Nephron progenitor cell (in vitro differentiated cells): ENCODE measurements at regions not wholly inside any gene's neighbourhood (a gene's known extent, or its start where the extent isn't known, plus 50 kb on each side); places are given as distances from the start of the nearest gene placed in this dataset.

ENCODE experiments used
- DNase-seq: peaks from one replicate; pipeline ENCODE4 v3.0.0; 2021
- H3K27ac Mint-ChIP-seq: 2 replicates; pipeline ENCODE4 v1.8.0; 2021; ENCODE audit warnings: mild to moderate bottlenecking, moderate library complexity, mixed read lengths
- H3K27me3 Mint-ChIP-seq: 2 replicates; pipeline ENCODE4 v1.8.0; 2021; ENCODE audit warnings: mild to moderate bottlenecking, low read depth, mixed read lengths; ENCODE audit not compliant: poor library complexity
- H3K36me3 Mint-ChIP-seq: 2 replicates; pipeline ENCODE4 v1.8.0; 2021; ENCODE audit warnings: low read depth, mixed read lengths
- H3K4me1 Mint-ChIP-seq: 2 replicates; pipeline ENCODE4 v1.8.0; 2021; ENCODE audit warnings: mixed read lengths
- H3K4me3 Mint-ChIP-seq: 2 replicates; pipeline ENCODE4 v1.8.0; 2021; ENCODE audit warnings: mild to moderate bottlenecking, moderate library complexity, mixed read lengths
- H3K9me3 Mint-ChIP-seq: 2 replicates; pipeline ENCODE4 v1.8.0; 2021; ENCODE audit warnings: mild to moderate bottlenecking, moderate library complexity, mixed read lengths
- CTCF ChIP-seq: fragments of 200-600 bp; sonication (generic); IDR thresholded peaks from 2 replicates; pipeline ENCODE4 v1.5.0; 2021; ENCODE audit warnings: antibody characterized with exemption

- Mint-ChIP-seq H3K4me1 (no peaks in the 10 kb centered on the region), H3K4me3 (no peak overlapping the region), H3K36me3 (no peaks in the 10 kb centered on the region), H3K27me3 (peaks cover 3% of the 10 kb centered on the region), H3K27ac (no peak overlapping the region), H3K9me3 (no peaks in the 10 kb centered on the region)
- no peak for DNase-seq
- no peak for TF ChIP-seq CTCF
Measured at GRCh38 chr12:88767699-88768098, 187.4 kb upstream of the KITLG start.

- Mint-ChIP-seq H3K27me3 (peaks cover 1% of the 10 kb centered on the region), H3K27ac (no peak overlapping the region), H3K9me3 (no peaks in the 10 kb centered on the region), H3K4me3 (no peak overlapping the region), H3K4me1 (no peaks in the 10 kb centered on the region), H3K36me3 (no peaks in the 10 kb centered on the region)
- DNase-seq = no peak
- no peak for TF ChIP-seq CTCF
Measured at GRCh38 chr12:88764781-88765480, 184.7 kb upstream of the KITLG start.

- H3K27me3 Mint-ChIP-seq = no peaks in the 10 kb centered on the region
- TF ChIP-seq CTCF = no peak
- H3K9me3 Mint-ChIP-seq = no peaks in the 10 kb centered on the region
- H3K27ac Mint-ChIP-seq = no peak overlapping the region
- H3K4me3 Mint-ChIP-seq = no peak overlapping the region
- no peaks in the 10 kb centered on the region for H3K36me3 Mint-ChIP-seq
- H3K4me1 Mint-ChIP-seq = no peaks in the 10 kb centered on the region
- DNase-seq = no peak
Measured at GRCh38 chr12:88763536-88764100, 183.3 kb upstream of the KITLG start.

GRCh38 chr12:88758176-88758575 lies 177.9 kb upstream of the KITLG start:
- H3K4me1 Mint-ChIP-seq = no peaks in the 10 kb centered on the region
- TF ChIP-seq CTCF = no peak
- DNase-seq = no peak
- H3K9me3 Mint-ChIP-seq = no peaks in the 10 kb centered on the region
- H3K27ac Mint-ChIP-seq = no peak overlapping the region
- H3K4me3 Mint-ChIP-seq = no peak overlapping the region
- H3K36me3 Mint-ChIP-seq = no peaks in the 10 kb centered on the region
- H3K27me3 Mint-ChIP-seq = no peaks in the 10 kb centered on the region

GRCh38 chr12:88756917-88757316 lies 176.6 kb upstream of the KITLG start:
- H3K36me3 Mint-ChIP-seq = no peaks in the 10 kb centered on the region
- DNase-seq = no peak
- H3K27me3 Mint-ChIP-seq = no peaks in the 10 kb centered on the region
- H3K27ac Mint-ChIP-seq = no peak overlapping the region
- H3K4me1 Mint-ChIP-seq = no peaks in the 10 kb centered on the region
- no peaks in the 10 kb centered on the region for H3K9me3 Mint-ChIP-seq
- TF ChIP-seq CTCF = no peak
- H3K4me3 Mint-ChIP-seq = no peak overlapping the region

GRCh38 chr12:88756153-88756552 lies 175.9 kb upstream of the KITLG start:
- Mint-ChIP-seq H3K27ac (no peak overlapping the region), H3K4me3 (no peak overlapping the region), H3K36me3 (no peaks in the 10 kb centered on the region), H3K9me3 (no peaks in the 10 kb centered on the region), H3K4me1 (no peaks in the 10 kb centered on the region), H3K27me3 (no peaks in the 10 kb centered on the region)
- DNase-seq = no peak
- TF ChIP-seq CTCF = no peak
